Endothelial cell of umbilical vein (primary cell): ENCODE measurements at regions not wholly inside any gene's neighbourhood (a gene's known extent, or its start where the extent isn't known, plus 50 kb on each side); places are given as distances from the start of the nearest gene placed in this dataset.

Experiments
- BruUV-seq: library from RNA; stranded (reverse); fragments of 400-500 nt; replicated peaks from 2 replicates; lab custom pipeline; 2021; lab: Mats Ljungman, UMichigan
- CTCF ChIA-PET: fragments of 300-600, 350-600 bp; sonication (Branson Sonifier 250); formaldehyde crosslinking; loops from one replicate; lab custom pipeline; 2021; ENCODE audit warnings: antibody characterized with exemption, inconsistent platforms; lab: Charles Lee
- POLR2A ChIA-PET: fragments of 300-600, 350-600 bp; sonication (Branson Sonifier 250); formaldehyde crosslinking; loops from one replicate; lab custom pipeline; 2021; ENCODE audit warnings: antibody characterized with exemption, inconsistent platforms; lab: Charles Lee
- DNase-seq: peaks from one replicate; pipeline ENCODE4 v3.0.0-alpha.2; 2011; ENCODE audit warnings: low read depth, low spot score
- FAIRE-seq: peaks from 2 replicates; lab custom pipeline; 2011; peaks lifted over from hg19 to GRCh38; lab: Jason Lieb, UNC
- H2AFZ ChIP-seq: 2 replicates; pipeline ENCODE4 v1.6.0; 2012; ENCODE audit warnings: low read depth, low read length, control low read depth, inconsistent platforms
- H3K27ac ChIP-seq: 2 replicates; pipeline ENCODE4 v1.5.1; 2011; ENCODE audit warnings: low read depth, mild to moderate bottlenecking, control low read depth, low read length, moderate library complexity; ENCODE audit not compliant: insufficient read depth
- H3K27me3 ChIP-seq, 2 experiments: 2 replicates each; pipeline versions ENCODE4 v1.6.0 to v1.6.1; 2011; ENCODE audit warnings: low read length in 2 of 2, mixed read lengths in 1 of 2; ENCODE audit not compliant: control insufficient read depth in 2 of 2, insufficient read depth in 2 of 2
- H3K36me3 ChIP-seq, 2 experiments: 2 replicates in 1 of 2; 3 replicates in 1 of 2; pipeline ENCODE4 v1.5.1; 2011; ENCODE audit warnings: low read length in 2 of 2, mild to moderate bottlenecking in 1 of 2, moderate library complexity in 1 of 2; ENCODE audit not compliant: control insufficient read depth in 2 of 2, insufficient read depth in 2 of 2; ENCODE audit errors: extremely low read depth in 1 of 2
- H3K4me1 ChIP-seq: 3 replicates; pipeline ENCODE4 v1.5.1; 2011; ENCODE audit warnings: mild to moderate bottlenecking, low read length; ENCODE audit not compliant: control insufficient read depth, insufficient read depth; ENCODE audit errors: extremely low read depth
- H3K4me2 ChIP-seq: 2 replicates; pipeline ENCODE4 v1.6.1; 2011; ENCODE audit warnings: low read length, control low read depth, mixed read lengths; ENCODE audit not compliant: insufficient read depth
- H3K4me3 ChIP-seq, 3 experiments: fragments of 200-600 bp in 1 of 3; sonication (generic), shearing (Covaris generic) in 1 of 3; replicated peaks in 1 of 3; 2 replicates each; pipeline ENCODE4 v1.5.1; 2011 to 2016; ENCODE audit warnings: control low read depth in 3 of 3, low read length in 3 of 3, mild to moderate bottlenecking in 2 of 3, inconsistent platforms in 1 of 3, low read depth in 1 of 3, moderate library complexity in 1 of 3; ENCODE audit not compliant: insufficient read depth in 1 of 3
- H3K79me2 ChIP-seq: 2 replicates; pipeline ENCODE4 v1.6.0; 2012; ENCODE audit warnings: low read length, inconsistent platforms; ENCODE audit not compliant: control insufficient read depth, insufficient read depth
- H3K9ac ChIP-seq: replicated peaks from 2 replicates; pipeline ENCODE3; 2011; ENCODE audit warnings: low read length, control low read depth; ENCODE audit not compliant: insufficient read depth; ENCODE audit errors: extremely low read depth
- H3K9me1 ChIP-seq: replicated peaks from 3 replicates; pipeline ENCODE4 v1.6.0; 2011; ENCODE audit warnings: mild to moderate bottlenecking, low read length; ENCODE audit not compliant: control insufficient read depth, insufficient read depth; ENCODE audit errors: extremely low read depth
- H3K9me3 ChIP-seq: replicated peaks from 2 replicates; pipeline ENCODE4 v1.5.1; 2012; ENCODE audit warnings: low read length, inconsistent platforms; ENCODE audit not compliant: control insufficient read depth, insufficient read depth
- H4K20me1 ChIP-seq: replicated peaks from 2 replicates; pipeline ENCODE3; 2011; ENCODE audit warnings: mild to moderate bottlenecking, low read length; ENCODE audit not compliant: control insufficient read depth, insufficient read depth; ENCODE audit errors: extremely low read depth
- FOS ChIP-seq: IDR thresholded peaks from 2 replicates; pipeline ENCODE4 v1.6.1; 2011; ENCODE audit warnings: mild to moderate bottlenecking, low read length, moderate library complexity, borderline replicate concordance; ENCODE audit not compliant: insufficient read depth
- GATA2 ChIP-seq: IDR thresholded peaks from 2 replicates; pipeline ENCODE4 v1.7.0; 2011; ENCODE audit warnings: low read depth, mild to moderate bottlenecking, moderate library complexity, mixed read lengths, low read length; ENCODE audit not compliant: insufficient read length, insufficient read depth
- JUN ChIP-seq: IDR thresholded peaks from 2 replicates; pipeline ENCODE4 v1.6.1; 2011; ENCODE audit warnings: borderline replicate concordance, low read depth; ENCODE audit not compliant: insufficient read length, insufficient read depth
- MAX ChIP-seq: IDR thresholded peaks from 2 replicates; pipeline ENCODE4 v1.6.1; 2011; ENCODE audit not compliant: insufficient read depth, insufficient read length
- MYC ChIP-seq: IDR thresholded peaks from one replicate; pipeline ENCODE4 v1.6.1; 2011; ENCODE audit warnings: mild to moderate bottlenecking, low read depth, low read length
- POLR2A ChIP-seq: IDR thresholded peaks from 2 replicates; pipeline ENCODE4 v1.6.1; 2012; ENCODE audit warnings: low read depth, mild to moderate bottlenecking, control low read depth, low read length
- POLR2AphosphoS5 ChIP-seq: IDR thresholded peaks from 2 replicates; pipeline ENCODE4 v1.6.1; 2012; ENCODE audit warnings: low read depth, mild to moderate bottlenecking, control low read depth, low read length, moderate library complexity; ENCODE audit not compliant: insufficient read depth
- dilution Hi-C: fragments of 300-500 bp; cut with MboI; formaldehyde crosslinking; loops from one replicate; pipeline ENCODE4 v1.15.0; 2019; ENCODE audit warnings: low sequenced_read_pairs; ENCODE audit not compliant: extremely low pct_ligation_motif_present
- intact Hi-C: fragments of 100-400 bp; cut with micrococcal nuclease; formaldehyde crosslinking; loops from one replicate; pipeline ENCODE4 v1.10.0; 2022
- TF ChIP-seq, protein P1 (sequence below), 2 donors: IDR thresholded peaks; 1 replicate in 1 of 2; 2 replicates in 1 of 2; pipeline ENCODE4 v1.5.1; 2011; ENCODE audit warnings: low read length in 2 of 2, mild to moderate bottlenecking in 2 of 2, moderate library complexity in 2 of 2, control low read depth in 1 of 2, inconsistent platforms in 1 of 2, low read depth in 1 of 2; ENCODE audit not compliant: insufficient read depth in 1 of 2; ENCODE audit errors: extremely low read depth in 1 of 2

DNA sequence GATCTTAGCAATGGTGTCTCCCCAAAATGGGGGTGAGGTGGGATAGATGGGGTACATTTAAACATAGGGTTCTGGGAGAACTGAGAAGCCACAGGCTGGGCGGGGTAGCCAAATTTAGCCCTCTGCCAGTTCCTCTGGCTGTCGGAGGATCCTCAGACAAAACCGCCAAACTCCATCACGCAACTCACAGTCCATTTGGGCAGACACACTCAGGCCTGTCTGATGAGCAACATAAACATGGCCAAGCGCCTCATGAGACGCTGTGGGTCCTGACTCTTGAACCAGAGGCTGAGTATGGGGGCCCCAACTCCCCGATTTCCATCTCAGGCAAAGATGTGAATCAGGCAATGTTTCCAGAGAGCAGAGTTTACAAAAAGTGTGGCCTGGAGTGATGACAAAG is 162.3 kb downstream of the FGF18 start:
- intact Hi-C loops: no loop called here
- no peaks in the 10 kb centered on the region for H3K4me1 ChIP-seq
- TF ChIP-seq MYC (no peak), FOS (no peak), POLR2A (no peak), JUN (no peak), MAX (no peak), GATA2 (no peak), POLR2AphosphoS5 (no peak)
- TF ChIP-seq, protein P1, sequence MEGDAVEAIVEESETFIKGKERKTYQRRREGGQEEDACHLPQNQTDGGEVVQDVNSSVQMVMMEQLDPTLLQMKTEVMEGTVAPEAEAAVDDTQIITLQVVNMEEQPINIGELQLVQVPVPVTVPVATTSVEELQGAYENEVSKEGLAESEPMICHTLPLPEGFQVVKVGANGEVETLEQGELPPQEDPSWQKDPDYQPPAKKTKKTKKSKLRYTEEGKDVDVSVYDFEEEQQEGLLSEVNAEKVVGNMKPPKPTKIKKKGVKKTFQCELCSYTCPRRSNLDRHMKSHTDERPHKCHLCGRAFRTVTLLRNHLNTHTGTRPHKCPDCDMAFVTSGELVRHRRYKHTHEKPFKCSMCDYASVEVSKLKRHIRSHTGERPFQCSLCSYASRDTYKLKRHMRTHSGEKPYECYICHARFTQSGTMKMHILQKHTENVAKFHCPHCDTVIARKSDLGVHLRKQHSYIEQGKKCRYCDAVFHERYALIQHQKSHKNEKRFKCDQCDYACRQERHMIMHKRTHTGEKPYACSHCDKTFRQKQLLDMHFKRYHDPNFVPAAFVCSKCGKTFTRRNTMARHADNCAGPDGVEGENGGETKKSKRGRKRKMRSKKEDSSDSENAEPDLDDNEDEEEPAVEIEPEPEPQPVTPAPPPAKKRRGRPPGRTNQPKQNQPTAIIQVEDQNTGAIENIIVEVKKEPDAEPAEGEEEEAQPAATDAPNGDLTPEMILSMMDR (IDR thresholded peaks at IDR 0.05; ENCODE audit: extremely low read depth in 1 of 2, insufficient read depth in 1 of 2, low read depth in 1 of 2, low read length in 2 of 2): no peak
- no peak overlapping the region for H3K9ac ChIP-seq
- FAIRE-seq (no peak), DNase-seq (no peak)
- no peaks in the 10 kb centered on the region for H3K36me3 ChIP-seq
- dilution Hi-C loops: no loop called here
- no peak overlapping the region for H3K4me3 ChIP-seq
- H3K27me3 ChIP-seq: peaks cover 3 to 5% of the 10 kb centered on the region in 2 experiments
- no peak overlapping the region for H2AFZ ChIP-seq
- ChIA-PET CTCF (interaction anchor here (0.9 to 1.2 kb wide), 2 partner anchors 10 to 163 kb away, joined by 3 to 4 read pairs; partner anchors contain the start of gene FGF18), POLR2A (no interaction called here)
- no peaks in the 10 kb centered on the region for H4K20me1 ChIP-seq
- H3K9me3 ChIP-seq: no peaks in the 10 kb centered on the region
- no peak overlapping the region for H3K27ac ChIP-seq
- no TSS peak for BruUV-seq
- H3K4me2 ChIP-seq: no peak overlapping the region
- no peaks in the 10 kb centered on the region for H3K9me1 ChIP-seq
- H3K79me2 ChIP-seq: no peaks in the 10 kb centered on the region
